ENCODE measurements at regions not wholly inside any gene's neighbourhood (a gene's known extent, or its start where the extent isn't known, plus 50 kb on each side); places are given as distances from the start of the nearest gene placed in this dataset.
"Not testable (repeated sequence)": the region's sequence is repeated elsewhere in the genome, so short reads cannot be mapped to it uniquely, and the experiment has no call there.

DNA sequence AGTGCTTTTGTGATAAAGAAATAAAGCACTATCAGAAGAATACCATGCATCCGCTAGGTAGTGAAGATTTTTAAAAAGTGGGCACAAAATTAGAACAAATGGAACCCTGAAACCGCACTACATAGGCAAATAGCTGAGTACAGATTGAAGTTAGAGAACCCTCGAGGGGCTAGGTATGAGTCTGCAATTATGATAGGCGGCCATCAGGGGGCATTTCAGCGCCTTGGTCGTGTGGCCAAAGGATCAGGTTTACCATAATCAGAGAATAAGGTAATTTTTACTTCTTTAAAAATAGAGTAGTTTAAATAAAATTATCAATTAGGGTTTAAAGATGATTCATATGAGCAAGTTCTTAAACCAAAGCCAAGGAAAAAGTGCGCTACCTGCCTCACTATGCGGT lies 129.8 kb downstream of the TMX1 start:
- Histone ChIP-seq H3K36me3 (replicated peaks in 1 of 2; ENCODE audit: control insufficient read depth in 1 of 2, insufficient read depth in 2 of 2, low read length in 1 of 2) (no peaks in the 10 kb centered on the region), H3K27ac (ENCODE audit: low read depth in 2 of 2, low read length in 1 of 2) (no peak overlapping the region), H3F3A (replicated peaks; ENCODE audit: insufficient read depth) (no peaks in the 10 kb centered on the region), H2AFZ (ENCODE audit: low read depth) (no peak overlapping the region), H3K9me2 (no peaks in the 10 kb centered on the region), H3K27me3 (ENCODE audit: insufficient read depth) (no peaks in the 10 kb centered on the region), H3K4me1 (ENCODE audit: control insufficient read depth in 1 of 2, insufficient read depth in 2 of 2, low read depth in 1 of 2, low read length in 1 of 2) (peaks cover 0 to 2% of the 10 kb centered on the region in 2 experiments; a peak in 3 of 4 replicates), H3K79me2 (ENCODE audit: insufficient read depth) (no peaks in the 10 kb centered on the region), H3K4me2 (no peak overlapping the region), H3K9ac (no peak overlapping the region), H3K9me3 (no peaks in the 10 kb centered on the region), H4K20me1 (ENCODE audit: insufficient read depth) (no peaks in the 10 kb centered on the region), H3K4me3 (ENCODE audit: low read depth in 2 of 2, low read length in 1 of 2) (no peak overlapping the region; a peak in 1 of 4 replicates)
- peak; percentile 55 for TF ChIP-seq RAD21 (IDR thresholded peaks at IDR 0.05; ENCODE audit: low read length)
- TF ChIP-seq, protein P1, sequence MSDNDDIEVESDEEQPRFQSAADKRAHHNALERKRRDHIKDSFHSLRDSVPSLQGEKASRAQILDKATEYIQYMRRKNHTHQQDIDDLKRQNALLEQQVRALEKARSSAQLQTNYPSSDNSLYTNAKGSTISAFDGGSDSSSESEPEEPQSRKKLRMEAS (IDR thresholded peaks at IDR 0.05; ENCODE audit: low read depth): no peak
- TF ChIP-seq, protein P2, sequence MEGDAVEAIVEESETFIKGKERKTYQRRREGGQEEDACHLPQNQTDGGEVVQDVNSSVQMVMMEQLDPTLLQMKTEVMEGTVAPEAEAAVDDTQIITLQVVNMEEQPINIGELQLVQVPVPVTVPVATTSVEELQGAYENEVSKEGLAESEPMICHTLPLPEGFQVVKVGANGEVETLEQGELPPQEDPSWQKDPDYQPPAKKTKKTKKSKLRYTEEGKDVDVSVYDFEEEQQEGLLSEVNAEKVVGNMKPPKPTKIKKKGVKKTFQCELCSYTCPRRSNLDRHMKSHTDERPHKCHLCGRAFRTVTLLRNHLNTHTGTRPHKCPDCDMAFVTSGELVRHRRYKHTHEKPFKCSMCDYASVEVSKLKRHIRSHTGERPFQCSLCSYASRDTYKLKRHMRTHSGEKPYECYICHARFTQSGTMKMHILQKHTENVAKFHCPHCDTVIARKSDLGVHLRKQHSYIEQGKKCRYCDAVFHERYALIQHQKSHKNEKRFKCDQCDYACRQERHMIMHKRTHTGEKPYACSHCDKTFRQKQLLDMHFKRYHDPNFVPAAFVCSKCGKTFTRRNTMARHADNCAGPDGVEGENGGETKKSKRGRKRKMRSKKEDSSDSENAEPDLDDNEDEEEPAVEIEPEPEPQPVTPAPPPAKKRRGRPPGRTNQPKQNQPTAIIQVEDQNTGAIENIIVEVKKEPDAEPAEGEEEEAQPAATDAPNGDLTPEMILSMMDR (IDR thresholded peaks at IDR 0.05): peak; percentile 36
- TF ChIP-seq GATA2 (CRISPR knock-in tag; IDR thresholded peaks at IDR 0.05): no peak
- TF ChIP-seq SMC3 (IDR thresholded peaks at IDR 0.05; ENCODE audit: low read depth, low read length): 0 out of 2 replicates have a peak, but pooled peaks have one; percentile 15
- TF ChIP-seq FOSL2 (IDR thresholded peaks at IDR 0.05; ENCODE audit: borderline replicate concordance, low read depth): no peak
- 85% methylated on average over 8 of the region's 8 CpGs for WGBS (ENCODE audit: low lambda C conversion rate)
- DNase-seq: no peak
- CTCF ChIA-PET: interaction anchor here (1.1 to 2.2 kb wide), 3 partner anchors 10 to 410 kb away, joined by 3 to 10 read pairs (median 6); no protein-coding TSS in a partner anchor
- POLR2A ChIA-PET: no interaction called here

GRCh38 chr14:51370758-51371386 lies 130.8 kb downstream of the TMX1 start:
- H3K27ac ChIP-seq (ENCODE audit: low read depth in 2 of 2, low read length in 1 of 2): no peak overlapping the region
- no peak overlapping the region for H3K4me3 ChIP-seq (ENCODE audit: low read depth in 2 of 2, low read length in 1 of 2)
- ChIA-PET CTCF (interaction anchor here (0.9 to 2.2 kb wide), 5 partner anchors 11 to 409 kb away, joined by 3 to 10 read pairs (median 5); no protein-coding TSS in a partner anchor), POLR2A (no interaction called here)
- peaks cover 0 to 2% of the 10 kb centered on the region in 2 experiments; a peak in 3 of 4 replicates for H3K4me1 ChIP-seq (ENCODE audit: control insufficient read depth in 1 of 2, insufficient read depth in 2 of 2, low read depth in 1 of 2, low read length in 1 of 2)
- H4K20me1 ChIP-seq (ENCODE audit: insufficient read depth): no peaks in the 10 kb centered on the region
- no peaks in the 10 kb centered on the region for H3K27me3 ChIP-seq (ENCODE audit: insufficient read depth)
- H3K4me2 ChIP-seq: no peak overlapping the region
- no peak overlapping the region for H2AFZ ChIP-seq (ENCODE audit: low read depth)
- H3F3A ChIP-seq (replicated peaks; ENCODE audit: insufficient read depth): no peaks in the 10 kb centered on the region
- TF ChIP-seq USF1 (IDR thresholded peaks at IDR 0.05; ENCODE audit: borderline replicate concordance, low read depth): no peak
- no peak for TF ChIP-seq TEAD4 (IDR thresholded peaks at IDR 0.05; ENCODE audit: borderline replicate concordance, insufficient read depth)
- TF ChIP-seq JUND (IDR thresholded peaks at IDR 0.05): no peak
- no peaks in the 10 kb centered on the region for H3K36me3 ChIP-seq (replicated peaks in 1 of 2; ENCODE audit: control insufficient read depth in 1 of 2, insufficient read depth in 2 of 2, low read length in 1 of 2)
- H3K9me3 ChIP-seq: no peaks in the 10 kb centered on the region
- 49% methylated on average over 2 of the region's 2 CpGs for WGBS (ENCODE audit: low lambda C conversion rate)
- H3K79me2 ChIP-seq (ENCODE audit: insufficient read depth): no peaks in the 10 kb centered on the region
- H3K9me2 ChIP-seq: no peaks in the 10 kb centered on the region
- no peak for DNase-seq
- no peak overlapping the region for H3K9ac ChIP-seq

DNA sequence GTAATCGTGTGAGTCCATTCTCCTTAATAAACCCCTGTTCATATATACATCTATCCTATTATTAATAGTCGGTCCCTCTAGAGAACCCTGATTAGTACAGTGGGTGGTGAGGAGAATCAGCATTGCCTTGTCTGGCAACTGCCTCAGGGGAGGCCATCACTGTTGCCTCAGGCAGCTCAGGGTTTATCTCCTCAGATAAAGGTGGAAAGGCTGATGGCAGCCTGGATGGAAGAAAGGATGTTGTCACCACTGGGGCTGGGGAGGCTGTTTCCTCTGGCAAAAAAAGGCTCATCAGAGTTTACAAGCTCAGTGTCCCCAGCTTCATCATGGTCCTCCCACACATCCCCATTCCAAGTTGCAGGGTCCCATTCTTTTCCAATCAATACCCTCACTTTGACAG lies 137.1 kb downstream of the TMX1 start:
- H3K27ac ChIP-seq (ENCODE audit: low read depth in 2 of 2, low read length in 1 of 2); H3K27me3 ChIP-seq (ENCODE audit: insufficient read depth); H3K9ac ChIP-seq; H3K4me2 ChIP-seq; H3K79me2 ChIP-seq (ENCODE audit: insufficient read depth); H3K9me2 ChIP-seq; H3F3A ChIP-seq (replicated peaks; ENCODE audit: insufficient read depth); H2AFZ ChIP-seq (ENCODE audit: low read depth); DNase-seq; CTCF ChIA-PET; POLR2A ChIA-PET; H3K4me3 ChIP-seq (ENCODE audit: low read depth in 2 of 2, low read length in 1 of 2); H3K9me3 ChIP-seq; H3K36me3 ChIP-seq (replicated peaks in 1 of 2; ENCODE audit: control insufficient read depth in 1 of 2, insufficient read depth in 2 of 2, low read length in 1 of 2); H4K20me1 ChIP-seq (ENCODE audit: insufficient read depth); H3K4me1 ChIP-seq (ENCODE audit: control insufficient read depth in 1 of 2, insufficient read depth in 2 of 2, low read depth in 1 of 2, low read length in 1 of 2): not testable (repeated sequence)
- 86% methylated on average over 2 of the region's 2 CpGs for WGBS (ENCODE audit: low lambda C conversion rate)

All from SK-N-SH (cell line).